CD4-positive, alpha-beta T cell (primary cell): ENCODE measurements at regions not wholly inside any gene's neighbourhood (a gene's known extent, or its start where the extent isn't known, plus 50 kb on each side); places are given as distances from the start of the nearest gene placed in this dataset.

Experiments used
- ATAC-seq: fragments of 200-7000 bp; cut with Tn5 transposase; one replicate; pipeline ENCODE4 v1.10.0; 2022; ENCODE audit warnings: mild to moderate bottlenecking; ENCODE audit not compliant: poor library complexity
- CTCF ChIA-PET: fragments of 350-600 bp; sonication (Branson Sonifier 250); formaldehyde crosslinking; loops from one replicate; lab custom pipeline; 2021; ENCODE audit warnings: antibody characterized with exemption, inconsistent platforms; lab: Charles Lee
- POLR2A ChIA-PET: fragments of 350-600 bp; sonication (Branson Sonifier 250); formaldehyde crosslinking; loops from one replicate; lab custom pipeline; 2021; ENCODE audit warnings: antibody characterized with exemption, inconsistent platforms; lab: Charles Lee
- DNase-seq, 14 experiments: peaks; one replicate each; pipeline ENCODE4 v3.0.0-alpha.2; 2013 to 2020; ENCODE audit warnings: mixed read lengths in 2 of 14
- H3K27ac ChIP-seq, 2 donors: one replicate each; pipeline versions ENCODE4 v1.5.1 to v1.7.0; 2013; ENCODE audit warnings: low read length in 2 of 2, low read depth in 1 of 2, mild to moderate bottlenecking in 1 of 2
- H3K27me3 ChIP-seq, 2 experiments: 1 replicate in 1 of 2; 2 replicates in 1 of 2; pipeline versions ENCODE4 v1.6.1 to v1.7.0; 2013; ENCODE audit warnings: low read length in 2 of 2, control low read depth in 1 of 2, mild to moderate bottlenecking in 1 of 2, moderate library complexity in 1 of 2; ENCODE audit not compliant: insufficient read depth in 2 of 2, control insufficient read depth in 1 of 2
- H3K36me3 ChIP-seq: one replicate; pipeline ENCODE4 v1.6.1; 2013; ENCODE audit warnings: low read length, control low read depth; ENCODE audit not compliant: insufficient read depth
- H3K4me1 ChIP-seq: one replicate; pipeline ENCODE4 v1.6.1; 2013; ENCODE audit warnings: low read length, control low read depth; ENCODE audit not compliant: insufficient read depth
- H3K4me3 ChIP-seq: one replicate; pipeline ENCODE4 v1.5.1; 2013; ENCODE audit warnings: mild to moderate bottlenecking, low read length, moderate library complexity
- H3K9me3 ChIP-seq, 2 experiments: 1 replicate in 1 of 2; 2 replicates in 1 of 2; pipeline versions ENCODE4 v1.6.1 to v1.7.0; 2013; ENCODE audit warnings: low read length in 2 of 2, mild to moderate bottlenecking in 2 of 2, control low read depth in 1 of 2, moderate library complexity in 1 of 2; ENCODE audit not compliant: control insufficient read depth in 1 of 2, insufficient read depth in 1 of 2
- H3K27ac Mint-ChIP-seq: one replicate; pipeline ENCODE4 v1.8.0; 2020; ENCODE audit warnings: mixed read lengths
- H3K27me3 Mint-ChIP-seq: one replicate; pipeline ENCODE4 v1.8.0; 2021; ENCODE audit warnings: mixed read lengths
- H3K36me3 Mint-ChIP-seq: one replicate; pipeline ENCODE4 v1.8.0; 2021; ENCODE audit warnings: low read depth, mixed read lengths
- H3K4me1 Mint-ChIP-seq: one replicate; pipeline ENCODE4 v1.8.0; 2021; ENCODE audit warnings: low read depth, mixed read lengths
- H3K4me3 Mint-ChIP-seq: one replicate; pipeline ENCODE4 v1.8.0; 2020; ENCODE audit warnings: mild to moderate bottlenecking, mixed read lengths
- H3K9me3 Mint-ChIP-seq: one replicate; pipeline ENCODE4 v1.8.0; 2020; ENCODE audit warnings: mixed read lengths
- CTCF ChIP-seq: fragments of 200-600 bp; IDR thresholded peaks from one replicate; pipeline ENCODE4 v1.8.0; 2022; ENCODE audit warnings: antibody characterized with exemption, mild to moderate bottlenecking
- intact Hi-C, 2 experiments: fragments of 100-400 bp; cut with DNase I in 1 of 2; cut with micrococcal nuclease in 1 of 2; formaldehyde crosslinking; loops; one replicate each; pipeline versions ENCODE4 v1.15.1 to v1.9.0; 2023 to 2025; cut with DNase I, micrococcal nuclease

- no peak overlapping the region for H3K27ac ChIP-seq
- ATAC-seq: no peak
- Mint-ChIP-seq H3K27ac (no peak overlapping the region), H3K36me3 (no peaks in the 10 kb centered on the region), H3K27me3 (no peaks in the 10 kb centered on the region), H3K4me1 (no peaks in the 10 kb centered on the region), H3K4me3 (no peak overlapping the region), H3K9me3 (peaks cover 10% of the 10 kb centered on the region)
- no peak for DNase-seq
- intact Hi-C loops: loop anchor here in 1 of 2 experiments (2.0 kb wide), 1 partner anchor 73 kb away; no protein-coding TSS in a partner anchor
- TF ChIP-seq CTCF: no peak
- no peaks in the 10 kb centered on the region for H3K27me3 ChIP-seq
- H3K4me1 ChIP-seq: no peaks in the 10 kb centered on the region
- H3K4me3 ChIP-seq: no peak overlapping the region
- H3K36me3 ChIP-seq: no peaks in the 10 kb centered on the region
- ChIA-PET POLR2A (no interaction called here), CTCF (no interaction called here)
- peaks cover 0 to 2% of the 10 kb centered on the region in 2 experiments for H3K9me3 ChIP-seq
These were observed 1482.8 kb downstream of the OLFM4 start for GRCh38 chr13:54511366-54511765.

DNA sequence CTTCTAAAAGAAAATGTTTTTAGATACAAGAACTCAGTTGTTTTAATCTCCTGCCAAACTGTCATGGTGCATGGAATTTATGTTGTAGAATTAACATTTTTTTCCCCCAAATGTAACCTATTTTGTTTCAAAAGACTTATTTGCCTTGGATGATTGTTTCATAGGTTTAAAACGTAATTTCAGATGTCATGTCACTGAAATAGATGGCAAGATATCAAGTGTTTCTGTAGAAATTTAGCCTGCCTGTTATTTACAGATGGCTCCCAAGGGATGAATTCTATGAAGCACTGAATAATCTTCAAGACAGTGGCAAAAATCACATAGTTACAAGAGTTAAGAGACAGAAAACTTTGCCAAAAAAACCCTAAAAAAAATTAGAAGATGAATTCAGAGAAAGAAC is 1484.6 kb downstream of the OLFM4 start:
- no peak overlapping the region for H3K4me3 ChIP-seq
- ATAC-seq (no peak), DNase-seq (no peak)
- Mint-ChIP-seq H3K9me3 (peaks cover 7% of the 10 kb centered on the region), H3K36me3 (no peaks in the 10 kb centered on the region), H3K4me1 (no peaks in the 10 kb centered on the region), H3K4me3 (no peak overlapping the region), H3K27ac (no peak overlapping the region), H3K27me3 (no peaks in the 10 kb centered on the region)
- CTCF ChIA-PET: no interaction called here
- no peak for TF ChIP-seq CTCF
- no peaks in the 10 kb centered on the region for H3K4me1 ChIP-seq
- no peaks in the 10 kb centered on the region for H3K27me3 ChIP-seq
- intact Hi-C loops: no loop called here
- H3K9me3 ChIP-seq: no peaks in the 10 kb centered on the region
- H3K36me3 ChIP-seq: no peaks in the 10 kb centered on the region
- POLR2A ChIA-PET: no interaction called here
- no peak overlapping the region for H3K27ac ChIP-seq

GRCh38 chr13:54536112-54536511 is 1507.5 kb downstream of the OLFM4 start:
- ATAC-seq (no peak), DNase-seq (no peak)
- ChIA-PET CTCF (no interaction called here), POLR2A (no interaction called here)
- Histone ChIP-seq H3K27ac (no peak overlapping the region), H3K9me3 (no peaks in the 10 kb centered on the region), H3K27me3 (no peaks in the 10 kb centered on the region), H3K36me3 (no peaks in the 10 kb centered on the region), H3K4me3 (no peak overlapping the region), H3K4me1 (no peaks in the 10 kb centered on the region)
- peaks cover 13% of the 10 kb centered on the region for H3K9me3 Mint-ChIP-seq
- no peak overlapping the region for H3K27ac Mint-ChIP-seq
- H3K36me3 Mint-ChIP-seq: no peaks in the 10 kb centered on the region
- TF ChIP-seq CTCF: no peak
- no peaks in the 10 kb centered on the region for H3K4me1 Mint-ChIP-seq
- no peak overlapping the region for H3K4me3 Mint-ChIP-seq
- no peaks in the 10 kb centered on the region for H3K27me3 Mint-ChIP-seq
- intact Hi-C loops: no loop called here
